Caco-2 (cell line): ENCODE measurements at regions not wholly inside any gene's neighbourhood (a gene's known extent, or its start where the extent isn't known, plus 50 kb on each side); places are given as distances from the start of the nearest gene placed in this dataset.

Experiments used
- BruUV-seq: library from RNA; stranded (reverse); fragments of 400-500 nt; replicated peaks from 2 replicates; lab custom pipeline; 2021; lab: Mats Ljungman, UMichigan
- CTCF ChIA-PET: fragments of 300-600 bp; sonication (Branson Sonifier 250); formaldehyde crosslinking; loops from one replicate; lab custom pipeline; 2022; ENCODE audit warnings: antibody characterized with exemption; lab: Charles Lee
- POLR2A ChIA-PET: fragments of 300-600 bp; sonication (Branson Sonifier 250); formaldehyde crosslinking; loops from one replicate; lab custom pipeline; 2022; ENCODE audit warnings: antibody characterized with exemption; lab: Charles Lee
- DNase-seq, 2 experiments: peaks; one replicate each; pipeline versions ENCODE4 v3.0.0 to v3.0.0-alpha.2; 2020 to 2022
- H3K27me3 ChIP-seq: replicated peaks from 2 replicates; pipeline ENCODE4 v1.6.0; 2011; ENCODE audit warnings: low read length; ENCODE audit not compliant: control insufficient read depth, insufficient read depth
- H3K36me3 ChIP-seq: 2 replicates; pipeline ENCODE4 v1.5.1; 2011; ENCODE audit warnings: low read length; ENCODE audit not compliant: control insufficient read depth, insufficient read depth
- H3K4me1 ChIP-seq: fragments of 250-450 bp; sonication (Bioruptor Pico); 2 replicates; pipeline ENCODE4 v1.5.1; 2020; ENCODE audit warnings: mild to moderate bottlenecking
- H3K4me3 ChIP-seq: 2 replicates; pipeline ENCODE4 v1.5.1; 2011; ENCODE audit warnings: low read depth, mild to moderate bottlenecking, control low read depth, low read length
- H3K9me3 ChIP-seq: fragments of 250-450 bp; sonication (Bioruptor Pico); 2 replicates; pipeline ENCODE4 v1.5.1; 2020; ENCODE audit warnings: mild to moderate bottlenecking, moderate library complexity
- H3K27ac Mint-ChIP-seq: one replicate; pipeline ENCODE4 v1.8.0; 2022; ENCODE audit warnings: mixed read lengths; ENCODE audit not compliant: unreplicated experiment
- H3K27me3 Mint-ChIP-seq: one replicate; pipeline ENCODE4 v1.8.0; 2022; ENCODE audit warnings: mixed read lengths; ENCODE audit not compliant: insufficient read depth, unreplicated experiment
- H3K36me3 Mint-ChIP-seq: one replicate; pipeline ENCODE4 v1.8.0; 2022; ENCODE audit warnings: mild to moderate bottlenecking, mixed read lengths; ENCODE audit not compliant: insufficient read depth, unreplicated experiment
- H3K4me1 Mint-ChIP-seq: one replicate; pipeline ENCODE4 v1.8.0; 2022; ENCODE audit warnings: low read depth, mixed read lengths; ENCODE audit not compliant: unreplicated experiment
- H3K4me3 Mint-ChIP-seq: one replicate; pipeline ENCODE4 v1.8.0; 2022; ENCODE audit warnings: mild to moderate bottlenecking, moderate library complexity, mixed read lengths; ENCODE audit not compliant: unreplicated experiment
- H3K9me3 Mint-ChIP-seq: one replicate; pipeline ENCODE4 v1.8.0; 2022; ENCODE audit warnings: mixed read lengths; ENCODE audit not compliant: unreplicated experiment
- CTCF ChIP-seq, 2 experiments: fragments of 200-600 bp in 1 of 2; IDR thresholded peaks; 1 replicate in 1 of 2; 2 replicates in 1 of 2; pipeline versions ENCODE4 v1.5.1 to v1.8.0; 2011 to 2022; ENCODE audit warnings: antibody characterized with exemption in 1 of 2, control low read depth in 1 of 2, inconsistent platforms in 1 of 2, low read depth in 1 of 2, low read length in 1 of 2, mild to moderate bottlenecking in 1 of 2, moderate library complexity in 1 of 2; ENCODE audit not compliant: insufficient read depth in 1 of 2, severe bottlenecking in 1 of 2, unreplicated experiment in 1 of 2
- intact Hi-C: fragments of 100-400 bp; cut with micrococcal nuclease; formaldehyde crosslinking; loops from one replicate; pipeline ENCODE4 v1.10.0; 2022; ENCODE audit not compliant: unreplicated experiment

- intact Hi-C loops, result no loop called here
Measured at GRCh38 chr11:129640671-129641070, 175.0 kb upstream of the TMEM45B start.

DNA sequence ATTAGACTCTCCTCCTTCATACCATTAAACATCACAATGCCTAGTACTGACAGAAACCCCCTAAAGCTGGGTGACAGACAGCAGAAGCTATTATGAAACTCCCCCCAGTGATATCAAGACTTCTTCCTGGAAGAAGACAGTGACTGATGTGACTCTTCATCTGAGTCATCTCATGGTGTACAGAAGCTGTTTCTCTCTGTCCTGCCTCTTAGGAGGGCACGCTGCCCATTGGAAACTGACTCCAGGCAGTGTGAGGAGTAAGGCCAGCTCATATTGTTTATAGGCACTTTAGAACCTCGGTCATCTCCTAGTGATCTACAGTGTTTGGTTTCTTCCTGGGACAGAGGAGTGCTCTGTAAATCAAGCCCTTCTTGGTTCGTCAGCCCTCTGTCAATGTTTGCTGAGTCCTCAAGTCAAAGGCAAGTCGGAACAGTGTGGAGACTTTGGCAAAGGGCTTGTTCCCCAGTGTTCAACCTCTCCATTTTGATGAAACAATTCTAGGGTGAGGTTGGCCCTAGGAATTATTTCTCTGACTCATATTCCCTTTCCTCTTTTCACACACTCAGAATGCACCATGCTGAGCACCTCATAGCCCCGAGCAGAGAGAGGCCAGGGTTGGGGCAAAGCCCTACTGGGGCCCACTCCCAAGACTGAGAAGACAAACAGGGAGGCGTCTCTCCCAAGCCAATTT, 172.5 kb upstream of the TMEM45B start:
- H3K27me3 ChIP-seq, result no peaks in the 10 kb centered on the region
- H3K4me1 ChIP-seq, result no peaks in the 10 kb centered on the region
- Mint-ChIP-seq H3K4me3 (no peak overlapping the region), H3K27ac (no peak overlapping the region), H3K27me3 (peaks cover 2% of the 10 kb centered on the region), H3K36me3 (no peaks in the 10 kb centered on the region), H3K9me3 (no peaks in the 10 kb centered on the region), H3K4me1 (no peaks in the 10 kb centered on the region)
- TF ChIP-seq CTCF (IDR thresholded peaks at IDR 0.05; ENCODE audit: insufficient read depth in 1 of 2, low read depth in 1 of 2, low read length in 1 of 2, severe bottlenecking in 1 of 2, unreplicated experiment in 1 of 2), result no peak
- no peak overlapping the region for H3K4me3 ChIP-seq
- ChIA-PET POLR2A (no interaction called here), CTCF (interaction anchor here (1.8 kb wide), 1 partner anchor 267 kb away, joined by 5 read pairs; the partner anchor contains the start of gene BARX2)
- BruUV-seq, result no TSS peak
- intact Hi-C loops, result no loop called here
- DNase-seq, result no peak
- H3K36me3 ChIP-seq, result 0 out of 2 replicates have a peak, but pooled peaks cover 1% of the 10 kb centered on the region
- no peaks in the 10 kb centered on the region for H3K9me3 ChIP-seq

More at GRCh38 chr11:129640671-129641070, 175.0 kb upstream of the TMEM45B start:
- 0 out of 2 replicates have a peak, but pooled peaks cover 1% of the 10 kb centered on the region for H3K36me3 ChIP-seq
- no peaks in the 10 kb centered on the region for H3K36me3 Mint-ChIP-seq
- no peak overlapping the region for H3K4me3 ChIP-seq
- H3K27ac Mint-ChIP-seq, result no peak overlapping the region
- no peaks in the 10 kb centered on the region for H3K27me3 ChIP-seq
- H3K27me3 Mint-ChIP-seq, result peaks cover under 1% of the 10 kb centered on the region
- no peaks in the 10 kb centered on the region for H3K9me3 ChIP-seq
- H3K4me1 Mint-ChIP-seq, result peaks cover 8% of the 10 kb centered on the region
- BruUV-seq, result no TSS peak
- DNase-seq, result no peak
- no peaks in the 10 kb centered on the region for H3K9me3 Mint-ChIP-seq
- CTCF ChIA-PET, result no interaction called here
- TF ChIP-seq CTCF (IDR thresholded peaks at IDR 0.05; ENCODE audit: insufficient read depth in 1 of 2, low read depth in 1 of 2, low read length in 1 of 2, severe bottlenecking in 1 of 2, unreplicated experiment in 1 of 2), result no peak
- POLR2A ChIA-PET, result no interaction called here
- H3K4me3 Mint-ChIP-seq, result no peak overlapping the region
- no peaks in the 10 kb centered on the region for H3K4me1 ChIP-seq

- BruUV-seq, result no TSS peak
- H3K9me3 Mint-ChIP-seq, result no peaks in the 10 kb centered on the region
- CTCF ChIA-PET, result interaction anchor here (1.8 kb wide), 1 partner anchor 268 kb away, joined by 5 read pairs; the partner anchor contains the start of gene BARX2
- H3K27ac Mint-ChIP-seq, result no peak overlapping the region
- no peak for TF ChIP-seq CTCF (IDR thresholded peaks at IDR 0.05; ENCODE audit: insufficient read depth in 1 of 2, low read depth in 1 of 2, low read length in 1 of 2, severe bottlenecking in 1 of 2, unreplicated experiment in 1 of 2)
- H3K27me3 Mint-ChIP-seq, result peaks cover 2% of the 10 kb centered on the region
- no peak for DNase-seq
- intact Hi-C loops, result no loop called here
- no peak overlapping the region for H3K4me3 ChIP-seq
- H3K4me1 ChIP-seq, result no peaks in the 10 kb centered on the region
- no peaks in the 10 kb centered on the region for H3K27me3 ChIP-seq
- no peaks in the 10 kb centered on the region for H3K4me1 Mint-ChIP-seq
- POLR2A ChIA-PET, result no interaction called here
- no peaks in the 10 kb centered on the region for H3K9me3 ChIP-seq
- 0 out of 2 replicates have a peak, but pooled peaks cover 1% of the 10 kb centered on the region for H3K36me3 ChIP-seq
- H3K4me3 Mint-ChIP-seq, result no peak overlapping the region
- no peaks in the 10 kb centered on the region for H3K36me3 Mint-ChIP-seq
Measured at GRCh38 chr11:129644326-129644725, 171.3 kb upstream of the TMEM45B start.
